Gastroesophageal sphincter (tissue), 2 donors: ENCODE measurements at regions not wholly inside any gene's neighbourhood (a gene's known extent, or its start where the extent isn't known, plus 50 kb on each side); places are given as distances from the start of the nearest gene placed in this dataset.

Experiments
- EP300 ChIP-seq: sonication (generic); formaldehyde crosslinking; IDR thresholded peaks from one replicate; pipeline ENCODE4 v1.6.1; 2017; ENCODE audit warnings: antibody characterized with exemption, mild to moderate bottlenecking
- POLR2AphosphoS5 ChIP-seq: sonication (generic); formaldehyde crosslinking; IDR thresholded peaks from one replicate; pipeline ENCODE4 v1.6.1; 2017; ENCODE audit warnings: antibody characterized with exemption

GRCh38 chr20:17077030-17077429 is 149.8 kb upstream of the PCSK2 start:
- TF ChIP-seq EP300 (no peak), POLR2AphosphoS5 (no peak)
